ENCODE measurements at regions not wholly inside any gene's neighbourhood (a gene's known extent, or its start where the extent isn't known, plus 50 kb on each side); places are given as distances from the start of the nearest gene placed in this dataset.

GRCh38 chr9:3125602-3126405 lies 281.9 kb upstream of the PUM3 start:
- H3K9me3 ChIP-seq (ENCODE audit: control insufficient read depth, insufficient read depth, low read length) = no peaks in the 10 kb centered on the region
- H3K27ac ChIP-seq (ENCODE audit: low read length) = no peak overlapping the region
- no CpG with 5 or more reads among the region's 6 CpGs for WGBS (ENCODE audit: insufficient coverage, insufficient read length)

GRCh38 chr9:3124001-3124400 lies 280.1 kb upstream of the PUM3 start:
- peak; percentile 5 for DNase-seq (ENCODE audit: low read depth, low spot score)
- Histone ChIP-seq H3K36me3 (ENCODE audit: control insufficient read depth, insufficient read depth, low read length) (no peaks in the 10 kb centered on the region), H3K27me3 (ENCODE audit: control insufficient read depth, insufficient read depth, low read length) (no peaks in the 10 kb centered on the region), H3K4me3 (ENCODE audit: low read length) (no peak overlapping the region), H3K4me1 (ENCODE audit: control insufficient read depth, insufficient read depth, low read length) (no peaks in the 10 kb centered on the region), H3K9me3 (ENCODE audit: control insufficient read depth, insufficient read depth, low read length) (no peaks in the 10 kb centered on the region), H3K27ac (ENCODE audit: low read length) (no peak overlapping the region)
- no CpG with 5 or more reads among the region's 2 CpGs for WGBS (ENCODE audit: insufficient coverage, insufficient read length)

More at GRCh38 chr9:3125602-3126405, 281.9 kb upstream of the PUM3 start:
- Histone ChIP-seq H3K4me3 (ENCODE audit: low read length) (no peak overlapping the region), H3K27me3 (ENCODE audit: control insufficient read depth, insufficient read depth, low read length) (no peaks in the 10 kb centered on the region), H3K36me3 (ENCODE audit: control insufficient read depth, insufficient read depth, low read length) (no peaks in the 10 kb centered on the region), H3K4me1 (ENCODE audit: control insufficient read depth, insufficient read depth, low read length) (no peaks in the 10 kb centered on the region)
- DNase-seq (ENCODE audit: low read depth, low spot score) = no peak

GRCh38 chr9:3118081-3118480 lies 274.2 kb upstream of the PUM3 start:
- H3K4me3 ChIP-seq (ENCODE audit: low read length) = no peak overlapping the region
- DNase-seq (ENCODE audit: low read depth, low spot score) = no peak
- H3K27me3 ChIP-seq (ENCODE audit: control insufficient read depth, insufficient read depth, low read length) = no peaks in the 10 kb centered on the region
- H3K27ac ChIP-seq (ENCODE audit: low read length) = no peak overlapping the region
- H3K36me3 ChIP-seq (ENCODE audit: control insufficient read depth, insufficient read depth, low read length) = no peaks in the 10 kb centered on the region
- no peaks in the 10 kb centered on the region for H3K9me3 ChIP-seq (ENCODE audit: control insufficient read depth, insufficient read depth, low read length)
- H3K4me1 ChIP-seq (ENCODE audit: control insufficient read depth, insufficient read depth, low read length) = no peaks in the 10 kb centered on the region

GRCh38 chr9:3099646-3100045 lies 255.8 kb upstream of the PUM3 start:
- Histone ChIP-seq H3K36me3 (ENCODE audit: control insufficient read depth, insufficient read depth, low read length) (no peaks in the 10 kb centered on the region), H3K27me3 (ENCODE audit: control insufficient read depth, insufficient read depth, low read length) (no peaks in the 10 kb centered on the region), H3K4me3 (ENCODE audit: low read length) (no peak overlapping the region), H3K4me1 (ENCODE audit: control insufficient read depth, insufficient read depth, low read length) (no peaks in the 10 kb centered on the region), H3K9me3 (ENCODE audit: control insufficient read depth, insufficient read depth, low read length) (no peaks in the 10 kb centered on the region), H3K27ac (ENCODE audit: low read length) (no peak overlapping the region)
- DNase-seq (ENCODE audit: low read depth, low spot score) = no peak

GRCh38 chr9:3088219-3088618 lies 244.3 kb upstream of the PUM3 start:
- DNase-seq (ENCODE audit: low read depth, low spot score) = no peak
- H3K9me3 ChIP-seq (ENCODE audit: control insufficient read depth, insufficient read depth, low read length) = no peaks in the 10 kb centered on the region
- no CpG with 5 or more reads among the region's 8 CpGs for WGBS (ENCODE audit: insufficient coverage, insufficient read length)
- H3K27me3 ChIP-seq (ENCODE audit: control insufficient read depth, insufficient read depth, low read length) = no peaks in the 10 kb centered on the region
- H3K36me3 ChIP-seq (ENCODE audit: control insufficient read depth, insufficient read depth, low read length) = no peaks in the 10 kb centered on the region
- no peaks in the 10 kb centered on the region for H3K4me1 ChIP-seq (ENCODE audit: control insufficient read depth, insufficient read depth, low read length)
- no peak overlapping the region for H3K4me3 ChIP-seq (ENCODE audit: low read length)
- no peak overlapping the region for H3K27ac ChIP-seq (ENCODE audit: low read length)

GRCh38 chr9:3087697-3088096 lies 243.8 kb upstream of the PUM3 start:
- Histone ChIP-seq H3K4me3 (ENCODE audit: low read length) (no peak overlapping the region), H3K4me1 (ENCODE audit: control insufficient read depth, insufficient read depth, low read length) (no peaks in the 10 kb centered on the region), H3K9me3 (ENCODE audit: control insufficient read depth, insufficient read depth, low read length) (no peaks in the 10 kb centered on the region), H3K36me3 (ENCODE audit: control insufficient read depth, insufficient read depth, low read length) (no peaks in the 10 kb centered on the region), H3K27ac (ENCODE audit: low read length) (no peak overlapping the region), H3K27me3 (ENCODE audit: control insufficient read depth, insufficient read depth, low read length) (no peaks in the 10 kb centered on the region)
- whole genome bisulfite sequencing (ENCODE audit: insufficient coverage, insufficient read length) = no CpG with 5 or more reads among the region's 4 CpGs
- no peak for DNase-seq (ENCODE audit: low read depth, low spot score)

GRCh38 chr9:3080951-3081350 lies 237.1 kb upstream of the PUM3 start:
- DNase-seq (ENCODE audit: low read depth, low spot score) = no peak
- H3K27ac ChIP-seq (ENCODE audit: low read length) = no peak overlapping the region
- H3K27me3 ChIP-seq (ENCODE audit: control insufficient read depth, insufficient read depth, low read length) = no peaks in the 10 kb centered on the region
- no peaks in the 10 kb centered on the region for H3K4me1 ChIP-seq (ENCODE audit: control insufficient read depth, insufficient read depth, low read length)
- H3K4me3 ChIP-seq (ENCODE audit: low read length) = no peak overlapping the region
- H3K36me3 ChIP-seq (ENCODE audit: control insufficient read depth, insufficient read depth, low read length) = no peaks in the 10 kb centered on the region
- no peaks in the 10 kb centered on the region for H3K9me3 ChIP-seq (ENCODE audit: control insufficient read depth, insufficient read depth, low read length)
- WGBS (ENCODE audit: insufficient coverage, insufficient read length) = no CpG with 5 or more reads among the region's 3 CpGs

- WGBS (ENCODE audit: insufficient coverage, insufficient read length) = no CpG with 5 or more reads among the region's 5 CpGs
- Histone ChIP-seq H3K36me3 (ENCODE audit: control insufficient read depth, insufficient read depth, low read length) (no peaks in the 10 kb centered on the region), H3K4me3 (ENCODE audit: low read length) (no peak overlapping the region), H3K27ac (ENCODE audit: low read length) (no peak overlapping the region), H3K4me1 (ENCODE audit: control insufficient read depth, insufficient read depth, low read length) (no peaks in the 10 kb centered on the region), H3K9me3 (ENCODE audit: control insufficient read depth, insufficient read depth, low read length) (no peaks in the 10 kb centered on the region), H3K27me3 (ENCODE audit: control insufficient read depth, insufficient read depth, low read length) (no peaks in the 10 kb centered on the region)
- no peak for DNase-seq (ENCODE audit: low read depth, low spot score)
These were observed 230.4 kb upstream of the PUM3 start for GRCh38 chr9:3074247-3074646.

GRCh38 chr9:3066591-3066990 lies 222.7 kb upstream of the PUM3 start:
- Histone ChIP-seq H3K27me3 (ENCODE audit: control insufficient read depth, insufficient read depth, low read length) (no peaks in the 10 kb centered on the region), H3K27ac (ENCODE audit: low read length) (no peak overlapping the region), H3K4me1 (ENCODE audit: control insufficient read depth, insufficient read depth, low read length) (no peaks in the 10 kb centered on the region), H3K9me3 (ENCODE audit: control insufficient read depth, insufficient read depth, low read length) (no peaks in the 10 kb centered on the region), H3K4me3 (ENCODE audit: low read length) (no peak overlapping the region), H3K36me3 (ENCODE audit: control insufficient read depth, insufficient read depth, low read length) (no peaks in the 10 kb centered on the region)
- WGBS (ENCODE audit: insufficient coverage, insufficient read length) = no CpG with 5 or more reads among the region's 1 CpG
- DNase-seq (ENCODE audit: low read depth, low spot score) = no peak

GRCh38 chr9:3059781-3060468 lies 216.0 kb upstream of the PUM3 start:
- Histone ChIP-seq H3K27ac (ENCODE audit: low read length) (no peak overlapping the region), H3K27me3 (ENCODE audit: control insufficient read depth, insufficient read depth, low read length) (no peaks in the 10 kb centered on the region), H3K4me1 (ENCODE audit: control insufficient read depth, insufficient read depth, low read length) (no peaks in the 10 kb centered on the region; the same call in 1 of the 2 replicates), H3K9me3 (ENCODE audit: control insufficient read depth, insufficient read depth, low read length) (no peaks in the 10 kb centered on the region), H3K36me3 (ENCODE audit: control insufficient read depth, insufficient read depth, low read length) (no peaks in the 10 kb centered on the region), H3K4me3 (ENCODE audit: low read length) (no peak overlapping the region)
- no CpG with 5 or more reads among the region's 3 CpGs for WGBS (ENCODE audit: insufficient coverage, insufficient read length)
- peak; percentile 20 for DNase-seq (ENCODE audit: low read depth, low spot score)

GRCh38 chr9:3058409-3058808 lies 214.5 kb upstream of the PUM3 start:
- Histone ChIP-seq H3K27ac (ENCODE audit: low read length) (no peak overlapping the region), H3K9me3 (ENCODE audit: control insufficient read depth, insufficient read depth, low read length) (no peaks in the 10 kb centered on the region), H3K36me3 (ENCODE audit: control insufficient read depth, insufficient read depth, low read length) (no peaks in the 10 kb centered on the region), H3K27me3 (ENCODE audit: control insufficient read depth, insufficient read depth, low read length) (no peaks in the 10 kb centered on the region), H3K4me1 (ENCODE audit: control insufficient read depth, insufficient read depth, low read length) (no peaks in the 10 kb centered on the region; the same call in 1 of the 2 replicates), H3K4me3 (ENCODE audit: low read length) (no peak overlapping the region)
- no peak for DNase-seq (ENCODE audit: low read depth, low spot score)
- WGBS (ENCODE audit: insufficient coverage, insufficient read length) = no CpG with 5 or more reads among the region's 2 CpGs
